ENCODE measurements at regions not wholly inside any gene's neighbourhood (a gene's known extent, or its start where the extent isn't known, plus 50 kb on each side); places are given as distances from the start of the nearest gene placed in this dataset.

DNA sequence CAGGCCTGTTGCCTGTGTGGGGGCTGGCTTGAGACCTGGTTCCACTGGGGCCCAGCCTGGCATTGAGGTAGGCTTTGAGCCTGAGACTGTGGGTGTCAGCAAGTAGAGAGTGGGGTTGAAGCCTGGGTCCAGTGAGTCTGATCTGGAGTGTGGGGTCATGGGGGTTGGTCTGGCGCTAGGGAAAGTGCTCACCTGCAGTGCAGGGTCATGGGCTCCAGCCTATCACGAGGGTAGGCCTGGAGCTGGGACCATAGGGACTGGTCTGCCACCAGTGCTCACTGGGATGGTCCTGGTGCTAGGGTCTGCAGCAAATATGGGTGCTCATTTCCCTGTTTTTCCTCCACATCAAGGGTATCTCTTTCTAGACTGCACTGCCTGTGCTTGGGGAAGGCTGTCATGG is 95.4 kb upstream of the KLF14 start:
- Mint-ChIP-seq H3K27ac (no peak overlapping the region), H3K27me3 (peaks cover 7% of the 10 kb centered on the region), H3K4me3 (no peak overlapping the region), H3K36me3 (ENCODE audit: low read depth) (peaks cover 10% of the 10 kb centered on the region), H3K4me1 (no peaks in the 10 kb centered on the region), H3K9me3 (peaks cover 12% of the 10 kb centered on the region)
- CTCF ChIA-PET, result no interaction called here
- DNase-seq, result no peak
- POLR2A ChIA-PET, result no interaction called here

DNA sequence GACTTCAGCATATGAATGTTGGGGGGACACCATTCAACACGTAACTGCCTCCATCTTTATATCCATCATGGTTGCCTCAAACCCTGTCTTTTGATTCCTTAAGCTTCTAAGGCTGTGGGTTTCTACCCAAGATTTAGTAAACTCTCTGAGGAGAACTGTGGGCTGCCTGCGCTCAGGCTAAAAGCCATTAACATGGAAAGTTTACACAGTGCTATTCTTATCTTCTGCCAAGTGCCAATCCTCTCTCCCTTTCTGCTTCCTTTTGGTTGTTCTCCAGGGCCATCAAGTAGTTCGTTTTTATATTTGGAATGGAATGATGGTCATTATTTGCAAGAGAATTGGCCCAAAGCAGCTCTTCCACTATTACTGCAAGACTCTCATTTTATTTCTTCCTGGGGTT is 97.3 kb upstream of the KLF14 start:
- Mint-ChIP-seq H3K27me3 (peaks cover 17% of the 10 kb centered on the region), H3K27ac (no peak overlapping the region), H3K4me1 (no peaks in the 10 kb centered on the region), H3K9me3 (peaks cover 5% of the 10 kb centered on the region), H3K36me3 (ENCODE audit: low read depth) (peaks cover 3% of the 10 kb centered on the region), H3K4me3 (no peak overlapping the region)
- no peak for DNase-seq
- CTCF ChIA-PET, result interaction anchor here (0.8 to 1.7 kb wide), 2 partner anchors 26 to 38 kb away, joined by 3 to 4 read pairs; no protein-coding TSS in a partner anchor
- POLR2A ChIA-PET, result no interaction called here

DNA sequence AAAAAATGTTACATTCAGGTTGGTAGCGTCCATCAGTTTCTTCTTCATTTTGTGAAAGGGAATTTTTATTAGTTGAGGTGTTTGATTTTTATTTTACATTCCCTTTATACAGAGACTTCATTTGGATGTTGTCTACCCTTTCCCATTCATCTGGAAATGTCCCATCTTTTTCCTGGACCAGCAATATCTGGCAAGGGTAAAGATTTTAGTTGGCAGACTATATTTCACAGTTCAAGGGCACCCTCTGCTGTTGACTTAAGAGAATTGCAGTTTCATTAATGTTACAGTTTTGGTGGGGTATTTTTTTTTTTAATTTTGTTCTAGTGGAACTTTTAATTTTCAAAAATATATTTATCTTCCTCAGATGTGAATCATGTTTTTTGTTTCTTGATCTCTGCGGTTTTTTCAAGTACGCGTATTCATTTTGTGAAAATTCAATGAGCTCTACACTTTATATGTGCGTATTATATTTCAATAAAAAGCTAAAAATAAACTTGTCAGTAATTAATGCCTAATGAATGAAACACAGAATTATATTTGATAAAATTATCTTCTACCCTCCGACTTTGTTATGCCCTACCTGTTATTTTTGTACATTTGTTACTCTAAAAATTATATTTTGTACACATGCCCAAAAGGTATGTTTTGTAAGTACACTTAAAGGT is 97.9 kb upstream of the KLF14 start:
- Mint-ChIP-seq H3K4me3 (no peak overlapping the region), H3K4me1 (no peaks in the 10 kb centered on the region), H3K9me3 (peaks cover 3% of the 10 kb centered on the region), H3K27ac (no peak overlapping the region), H3K27me3 (peaks cover 18% of the 10 kb centered on the region), H3K36me3 (ENCODE audit: low read depth) (peaks cover 1% of the 10 kb centered on the region)
- DNase-seq, result no peak
- ChIA-PET CTCF (interaction anchor here (0.5 to 1.7 kb wide), 5 partner anchors 26 to 688 kb away, joined by 3 to 4 read pairs (median 3); no protein-coding TSS in a partner anchor), POLR2A (no interaction called here)

DNA sequence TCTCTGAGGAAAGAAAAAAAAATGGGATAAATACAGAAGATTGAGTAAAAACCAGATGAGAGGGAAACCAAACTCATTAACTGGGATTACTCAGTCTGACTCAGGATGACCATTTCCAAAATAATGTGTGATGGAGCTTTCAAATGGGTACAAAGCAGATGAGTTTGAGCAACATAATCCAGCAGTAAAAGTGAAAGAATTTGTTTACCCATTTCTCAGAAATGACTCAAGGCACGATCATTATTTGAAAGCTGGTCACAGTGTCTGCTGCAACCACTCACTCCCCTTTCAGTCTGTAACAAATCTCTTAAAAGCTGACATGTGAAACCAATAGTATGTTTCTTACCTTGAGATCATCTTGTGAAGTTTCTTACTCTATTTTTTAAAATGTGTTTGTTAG is 104.7 kb upstream of the KLF14 start:
- no peak for DNase-seq
- Mint-ChIP-seq H3K4me3 (no peak overlapping the region), H3K27me3 (peaks cover 19% of the 10 kb centered on the region), H3K9me3 (no peaks in the 10 kb centered on the region), H3K36me3 (ENCODE audit: low read depth) (no peaks in the 10 kb centered on the region), H3K27ac (no peak overlapping the region), H3K4me1 (peaks cover 29% of the 10 kb centered on the region)
- ChIA-PET POLR2A (no interaction called here), CTCF (interaction anchor here (1.2 kb wide), 1 partner anchor 415 kb away, joined by 3 read pairs; no protein-coding TSS in a partner anchor)

DNA sequence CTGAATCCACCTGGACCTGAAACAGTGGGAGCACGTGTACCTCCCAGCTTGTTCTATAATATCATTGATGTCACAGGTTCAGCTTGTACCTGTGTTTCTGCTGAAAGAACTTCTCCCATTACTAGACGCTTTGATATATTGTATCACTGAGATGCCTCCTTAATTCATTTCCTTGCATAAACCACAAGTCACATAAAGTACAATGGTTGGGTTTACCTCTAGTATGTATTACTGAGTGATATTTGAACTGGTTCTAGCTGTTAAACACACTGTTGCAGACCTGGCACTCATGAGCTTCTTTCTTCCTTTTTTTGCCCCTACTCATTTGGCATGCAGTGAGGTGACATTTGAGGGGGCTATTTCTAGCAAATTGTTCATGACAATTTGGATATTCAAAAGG is 106.6 kb upstream of the KLF14 start:
- Mint-ChIP-seq H3K36me3 (ENCODE audit: low read depth) (no peaks in the 10 kb centered on the region), H3K27me3 (peaks cover 11% of the 10 kb centered on the region), H3K4me1 (peaks cover 29% of the 10 kb centered on the region), H3K27ac (no peak overlapping the region), H3K4me3 (no peak overlapping the region), H3K9me3 (no peaks in the 10 kb centered on the region)
- POLR2A ChIA-PET, result no interaction called here
- DNase-seq, result no peak
- CTCF ChIA-PET, result interaction anchor here (1.3 kb wide), 1 partner anchor 12 kb away, joined by 4 read pairs; no protein-coding TSS in a partner anchor

DNA sequence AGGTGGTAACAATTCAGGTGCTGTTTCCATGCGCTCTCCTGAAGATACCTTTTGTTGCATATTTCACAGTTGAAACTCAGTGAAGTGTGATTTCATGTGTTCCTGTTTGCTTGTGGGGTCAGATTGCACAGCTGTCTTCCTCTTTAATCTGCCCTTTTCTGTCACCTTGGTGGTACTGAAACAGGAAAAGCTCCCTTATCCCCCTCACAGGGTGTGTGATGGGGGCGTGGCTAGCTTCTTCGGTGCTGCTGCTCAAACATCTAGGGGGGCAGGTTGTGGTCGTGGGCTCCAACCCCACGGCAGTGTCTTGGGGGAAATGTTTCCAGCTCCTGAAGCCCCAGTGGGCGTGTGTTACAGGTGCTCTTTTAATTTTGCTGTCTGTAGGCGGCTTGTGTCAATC is 107.4 kb upstream of the KLF14 start:
- peak overlapping the region; percentile 16 for H3K27ac Mint-ChIP-seq
- H3K9me3 Mint-ChIP-seq, result no peaks in the 10 kb centered on the region
- H3K4me1 Mint-ChIP-seq, result peaks cover 29% of the 10 kb centered on the region
- H3K27me3 Mint-ChIP-seq, result peaks cover 2% of the 10 kb centered on the region
- no peak for DNase-seq
- no peak overlapping the region for H3K4me3 Mint-ChIP-seq
- H3K36me3 Mint-ChIP-seq (ENCODE audit: low read depth), result no peaks in the 10 kb centered on the region
- POLR2A ChIA-PET, result no interaction called here
- CTCF ChIA-PET, result no interaction called here

DNA sequence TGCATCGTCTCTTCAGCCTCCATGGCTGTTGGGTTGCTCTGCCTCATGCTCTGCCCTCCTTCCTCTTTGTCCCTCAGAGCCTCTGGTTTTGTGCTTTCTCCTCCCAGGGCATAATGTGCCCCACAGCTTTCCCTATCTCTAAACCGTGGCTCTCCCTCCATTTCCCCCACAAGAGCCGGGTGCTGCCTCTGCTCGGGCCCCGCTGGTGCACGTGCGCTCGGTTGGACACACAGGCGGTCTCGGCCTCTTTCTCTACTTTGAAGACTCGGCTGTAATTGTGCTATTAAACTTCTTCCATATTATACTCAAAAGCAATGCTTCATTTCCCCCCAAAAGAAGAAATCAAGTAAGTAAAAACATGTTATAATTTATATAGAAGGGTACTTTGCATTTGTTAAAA is 109.7 kb upstream of the KLF14 start:
- no peaks in the 10 kb centered on the region for H3K9me3 Mint-ChIP-seq
- H3K27me3 Mint-ChIP-seq, result peaks cover 2% of the 10 kb centered on the region
- DNase-seq, result no peak
- CTCF ChIA-PET, result no interaction called here
- POLR2A ChIA-PET, result interaction anchor here (0.7 kb wide), 1 partner anchor 505 kb away, joined by 4 read pairs; no protein-coding TSS in a partner anchor
- H3K4me3 Mint-ChIP-seq, result no peak overlapping the region
- no peak overlapping the region for H3K27ac Mint-ChIP-seq
- H3K4me1 Mint-ChIP-seq, result peaks cover 25% of the 10 kb centered on the region
- H3K36me3 Mint-ChIP-seq (ENCODE audit: low read depth), result no peaks in the 10 kb centered on the region

DNA sequence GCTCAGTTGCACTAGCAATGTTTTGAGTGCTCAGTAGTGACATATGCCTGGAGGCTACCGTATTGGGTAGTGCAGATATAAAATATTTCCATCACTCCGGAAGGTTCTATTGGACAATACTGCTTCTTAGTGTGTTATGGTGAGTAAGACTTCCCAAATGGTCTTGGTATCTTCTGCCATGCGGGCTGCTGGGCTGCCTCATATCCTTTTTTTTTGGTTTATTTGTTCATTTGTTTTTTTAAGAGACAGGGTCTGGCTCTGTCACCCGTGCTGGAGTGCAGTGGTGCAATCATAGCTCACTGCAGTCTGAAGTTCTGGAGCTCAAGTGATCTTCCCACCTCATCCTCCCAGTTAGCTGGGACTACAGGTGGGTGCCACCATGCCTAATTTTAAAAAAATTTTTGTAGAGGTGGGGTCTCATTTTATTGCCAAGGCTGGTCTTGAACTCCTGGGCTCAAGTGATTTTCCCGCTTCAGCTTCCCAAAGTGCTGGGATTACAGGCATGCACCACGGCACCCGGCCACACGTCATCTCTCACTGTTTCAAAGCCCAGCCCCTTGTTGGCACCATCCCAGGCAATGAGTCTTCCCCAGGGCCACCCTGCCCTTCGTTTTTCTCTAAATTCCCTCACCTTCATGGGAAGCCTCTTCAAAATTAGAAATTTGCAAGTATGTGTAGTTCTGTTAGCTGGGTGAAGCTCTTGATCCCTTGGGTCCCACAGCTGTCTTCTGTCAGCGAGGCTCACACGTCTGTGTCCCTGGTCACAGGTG is 111.0 kb upstream of the KLF14 start:
- POLR2A ChIA-PET, result no interaction called here
- CTCF ChIA-PET, result interaction anchor here (0.6 kb wide), 1 partner anchor 667 kb away, joined by 3 read pairs; no protein-coding TSS in a partner anchor
- H3K9me3 Mint-ChIP-seq, result no peaks in the 10 kb centered on the region
- H3K27me3 Mint-ChIP-seq, result peaks cover 2% of the 10 kb centered on the region
- no peak overlapping the region for H3K4me3 Mint-ChIP-seq
- H3K4me1 Mint-ChIP-seq, result peaks cover 17% of the 10 kb centered on the region
- H3K36me3 Mint-ChIP-seq (ENCODE audit: low read depth), result no peaks in the 10 kb centered on the region
- DNase-seq, result no peak
- no peak overlapping the region for H3K27ac Mint-ChIP-seq

DNA sequence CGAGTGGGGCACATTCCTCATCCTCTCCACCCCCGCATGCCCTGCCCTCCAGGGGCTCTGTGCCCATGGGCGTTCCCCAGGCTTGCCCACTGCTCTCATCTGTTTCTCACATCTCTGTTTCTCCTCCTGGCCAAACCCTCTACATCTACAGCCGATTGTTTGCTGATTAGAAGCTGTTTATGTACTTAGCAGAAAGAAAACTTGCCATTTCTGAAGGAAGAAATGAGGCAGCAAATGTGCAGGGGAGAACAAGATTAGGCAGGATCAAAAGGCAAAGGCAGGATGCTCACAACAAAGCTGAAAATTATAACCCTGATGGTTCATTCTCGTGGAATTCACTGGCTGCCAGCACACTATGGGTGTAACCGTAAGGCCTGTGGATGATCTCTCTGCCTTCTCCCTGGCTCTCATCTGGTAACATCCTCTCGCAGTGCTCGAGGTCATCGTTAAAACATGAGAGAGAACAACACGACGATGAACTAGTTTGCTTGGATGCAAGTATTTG is 111.6 kb upstream of the KLF14 start:
- H3K27me3 Mint-ChIP-seq, result peaks cover under 1% of the 10 kb centered on the region
- H3K27ac Mint-ChIP-seq, result no peak overlapping the region
- no peak for DNase-seq
- no peak overlapping the region for H3K4me3 Mint-ChIP-seq
- H3K4me1 Mint-ChIP-seq, result peaks cover 11% of the 10 kb centered on the region
- H3K36me3 Mint-ChIP-seq (ENCODE audit: low read depth), result no peaks in the 10 kb centered on the region
- CTCF ChIA-PET, result no interaction called here
- H3K9me3 Mint-ChIP-seq, result no peaks in the 10 kb centered on the region
- POLR2A ChIA-PET, result no interaction called here

DNA sequence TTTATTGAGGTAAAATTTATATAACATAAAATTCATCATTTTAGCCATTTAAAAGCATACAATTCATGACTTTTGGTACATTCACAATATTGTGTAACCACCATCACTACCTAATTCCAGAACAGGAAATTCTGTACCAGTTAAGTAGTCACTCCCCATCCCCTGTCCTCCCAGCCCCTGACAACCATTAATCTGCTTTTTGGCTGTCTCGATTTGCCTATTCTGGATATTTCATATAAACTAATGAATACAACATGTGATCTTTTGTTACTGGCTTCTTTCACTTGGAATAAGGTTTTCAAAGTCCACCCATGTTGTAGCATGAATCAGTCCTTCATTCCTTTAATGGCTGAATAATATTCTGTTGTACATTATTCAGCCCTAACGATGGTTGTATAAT is 115.6 kb upstream of the KLF14 start:
- Mint-ChIP-seq H3K27ac (no peak overlapping the region), H3K9me3 (no peaks in the 10 kb centered on the region), H3K36me3 (ENCODE audit: low read depth) (no peaks in the 10 kb centered on the region), H3K4me3 (no peak overlapping the region), H3K4me1 (no peaks in the 10 kb centered on the region), H3K27me3 (no peaks in the 10 kb centered on the region)
- ChIA-PET POLR2A (no interaction called here), CTCF (no interaction called here)
- no peak for DNase-seq

DNA sequence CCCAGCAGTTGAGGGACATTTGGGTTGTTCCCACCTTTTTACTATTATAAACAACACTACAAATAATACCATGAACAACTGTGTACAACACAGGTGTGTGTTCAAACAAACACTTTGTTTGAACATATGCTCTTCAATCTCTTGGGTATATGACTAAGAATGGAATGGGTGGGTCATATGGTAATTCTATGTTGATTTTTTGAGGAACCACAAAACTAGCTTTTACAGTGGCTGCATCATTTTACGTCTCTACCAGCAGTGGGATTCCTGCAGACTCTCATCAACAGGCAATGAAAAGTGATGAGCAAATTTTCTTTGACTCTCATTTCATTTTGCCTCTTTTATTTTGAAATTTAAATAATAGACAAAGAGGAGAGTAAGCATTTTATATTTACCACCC is 116.9 kb upstream of the KLF14 start:
- Mint-ChIP-seq H3K27me3 (no peaks in the 10 kb centered on the region), H3K4me3 (no peak overlapping the region), H3K9me3 (peaks cover 4% of the 10 kb centered on the region), H3K27ac (no peak overlapping the region), H3K4me1 (no peaks in the 10 kb centered on the region), H3K36me3 (ENCODE audit: low read depth) (peaks cover 11% of the 10 kb centered on the region)
- POLR2A ChIA-PET, result no interaction called here
- DNase-seq, result no peak
- CTCF ChIA-PET, result interaction anchor here (1.0 kb wide), 1 partner anchor 45 kb away, joined by 3 read pairs; no protein-coding TSS in a partner anchor

DNA sequence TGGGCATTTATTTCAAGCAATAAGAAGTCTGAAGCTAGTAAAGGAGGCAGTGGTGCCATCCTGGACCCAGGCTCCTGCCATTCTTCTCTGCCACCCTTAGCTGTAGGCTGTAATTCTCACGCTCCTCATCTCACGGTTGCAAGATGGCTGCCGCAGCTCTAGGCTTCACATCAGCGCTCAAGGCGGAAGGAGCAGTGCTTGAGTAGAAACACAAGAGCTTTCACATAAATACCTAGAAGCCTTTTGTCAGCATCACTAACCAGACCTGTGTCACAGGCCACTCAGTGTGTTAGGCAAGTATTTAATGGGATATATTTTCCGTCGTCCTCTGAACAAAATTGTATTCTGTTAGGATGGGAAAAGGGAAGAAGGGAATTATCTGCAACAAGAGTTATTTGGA is 118.9 kb upstream of the KLF14 start:
- no peak for DNase-seq
- Mint-ChIP-seq H3K36me3 (ENCODE audit: low read depth) (peaks cover 28% of the 10 kb centered on the region), H3K9me3 (peaks cover 19% of the 10 kb centered on the region), H3K4me1 (no peaks in the 10 kb centered on the region), H3K27me3 (no peaks in the 10 kb centered on the region), H3K4me3 (no peak overlapping the region), H3K27ac (no peak overlapping the region)
- CTCF ChIA-PET, result interaction anchor here (1.6 kb wide), 1 partner anchor 13 kb away, joined by 4 read pairs; no protein-coding TSS in a partner anchor
- POLR2A ChIA-PET, result no interaction called here

DNA sequence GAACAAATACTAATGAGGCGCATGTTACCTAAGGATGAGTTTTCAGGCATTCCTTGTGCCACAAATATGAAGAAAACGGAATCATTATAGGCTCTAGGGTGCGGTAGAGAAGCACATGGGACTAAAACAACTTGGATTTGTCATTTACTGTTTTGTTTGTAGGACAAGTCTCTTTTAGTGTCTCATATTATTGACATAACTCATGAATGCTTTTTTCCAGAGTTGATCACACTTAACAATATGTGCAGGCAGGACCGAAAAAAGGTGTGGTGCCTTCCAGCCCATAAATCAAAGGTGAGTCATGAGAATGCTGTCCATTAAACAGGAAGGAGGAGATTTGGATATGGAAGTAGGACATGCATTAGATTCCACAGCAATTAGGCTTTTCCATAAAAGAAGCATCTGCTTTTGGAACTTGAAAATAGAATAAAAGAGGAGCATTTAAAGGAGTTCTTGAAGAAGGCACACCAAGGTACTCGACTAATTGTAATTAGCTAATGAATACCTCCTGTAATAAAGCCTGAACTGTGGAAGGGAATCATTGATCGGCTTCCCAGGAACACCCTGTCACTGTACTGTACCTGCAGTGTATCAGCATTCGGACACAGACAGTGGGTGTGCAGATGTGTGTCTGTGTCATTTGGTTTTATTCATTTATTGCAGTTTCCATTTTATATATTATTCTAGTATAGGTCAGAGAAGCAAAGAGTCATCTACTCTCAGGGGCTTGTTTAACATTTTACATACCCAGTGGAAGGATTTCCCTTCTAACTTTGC is 119.7 kb upstream of the KLF14 start:
- no peak for DNase-seq
- Mint-ChIP-seq H3K4me3 (no peak overlapping the region), H3K36me3 (ENCODE audit: low read depth) (peaks cover 37% of the 10 kb centered on the region), H3K4me1 (no peaks in the 10 kb centered on the region), H3K9me3 (peaks cover 26% of the 10 kb centered on the region), H3K27me3 (no peaks in the 10 kb centered on the region), H3K27ac (no peak overlapping the region)
- CTCF ChIA-PET, result no interaction called here
- POLR2A ChIA-PET, result no interaction called here

Data from activated CD4-positive, alpha-beta T cell treated with anti-CD3 and anti-CD28 coated beads, Interleukin-2, amount 10 ng/mL, durations not matched to agents 7 days and 5 days (primary cell).